ENCODE measurements at regions not wholly inside any gene's neighbourhood (a gene's known extent, or its start where the extent isn't known, plus 50 kb on each side); places are given as distances from the start of the nearest gene placed in this dataset.

- TF ChIP-seq, protein P1, sequence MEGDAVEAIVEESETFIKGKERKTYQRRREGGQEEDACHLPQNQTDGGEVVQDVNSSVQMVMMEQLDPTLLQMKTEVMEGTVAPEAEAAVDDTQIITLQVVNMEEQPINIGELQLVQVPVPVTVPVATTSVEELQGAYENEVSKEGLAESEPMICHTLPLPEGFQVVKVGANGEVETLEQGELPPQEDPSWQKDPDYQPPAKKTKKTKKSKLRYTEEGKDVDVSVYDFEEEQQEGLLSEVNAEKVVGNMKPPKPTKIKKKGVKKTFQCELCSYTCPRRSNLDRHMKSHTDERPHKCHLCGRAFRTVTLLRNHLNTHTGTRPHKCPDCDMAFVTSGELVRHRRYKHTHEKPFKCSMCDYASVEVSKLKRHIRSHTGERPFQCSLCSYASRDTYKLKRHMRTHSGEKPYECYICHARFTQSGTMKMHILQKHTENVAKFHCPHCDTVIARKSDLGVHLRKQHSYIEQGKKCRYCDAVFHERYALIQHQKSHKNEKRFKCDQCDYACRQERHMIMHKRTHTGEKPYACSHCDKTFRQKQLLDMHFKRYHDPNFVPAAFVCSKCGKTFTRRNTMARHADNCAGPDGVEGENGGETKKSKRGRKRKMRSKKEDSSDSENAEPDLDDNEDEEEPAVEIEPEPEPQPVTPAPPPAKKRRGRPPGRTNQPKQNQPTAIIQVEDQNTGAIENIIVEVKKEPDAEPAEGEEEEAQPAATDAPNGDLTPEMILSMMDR (IDR thresholded peaks at IDR 0.05): no peak
- TF ChIP-seq POLR2AphosphoS5 (IDR thresholded peaks at IDR 0.05; ENCODE audit: insufficient read depth in 1 of 2, low read depth in 1 of 2): no peak
- no peak for TF ChIP-seq POLR2A (IDR thresholded peaks at IDR 0.05)
Observed at GRCh38 chr2:108119492-108119891, 120.3 kb upstream of the SULT1C3 start.

Data from vagina (tissue), 2 donors.